H9 (cell line): ENCODE measurements at regions not wholly inside any gene's neighbourhood (a gene's known extent, or its start where the extent isn't known, plus 50 kb on each side); places are given as distances from the start of the nearest gene placed in this dataset.

Source experiments
- DNase-seq: peaks from one replicate; pipeline ENCODE4 v3.0.0-alpha.2; 2017
- H2AFZ ChIP-seq: one replicate; pipeline ENCODE4 v1.6.1; 2013; ENCODE audit warnings: mild to moderate bottlenecking, low read length, control low read depth, moderate library complexity
- H2AK5ac ChIP-seq: 2 replicates; pipeline ENCODE4 v1.6.1; 2013; ENCODE audit warnings: low read length, control low read depth, mixed read lengths; ENCODE audit not compliant: insufficient read length
- H2BK120ac ChIP-seq: one replicate; pipeline ENCODE4 v1.6.1; 2013; ENCODE audit warnings: low read depth, mild to moderate bottlenecking, low read length, control low read depth, inconsistent platforms; ENCODE audit not compliant: poor library complexity, severe bottlenecking
- H2BK12ac ChIP-seq: 2 replicates; pipeline ENCODE4 v1.6.1; 2013; ENCODE audit warnings: low read length, control low read depth, mixed read lengths, low read depth; ENCODE audit not compliant: insufficient read length
- H2BK15ac ChIP-seq: 2 replicates; pipeline ENCODE4 v1.6.1; 2013; ENCODE audit warnings: low read depth, low read length, control low read depth
- H2BK20ac ChIP-seq: one replicate; pipeline ENCODE4 v1.6.1; 2013; ENCODE audit warnings: low read depth, mild to moderate bottlenecking, low read length, control low read depth, inconsistent platforms; ENCODE audit not compliant: poor library complexity, severe bottlenecking
- H2BK5ac ChIP-seq: 2 replicates; pipeline ENCODE4 v1.6.1; 2013; ENCODE audit warnings: low read length, control low read depth, mixed read lengths; ENCODE audit not compliant: insufficient read length
- H3K14ac ChIP-seq: 2 replicates; pipeline ENCODE4 v1.6.1; 2013; ENCODE audit warnings: low read length, control low read depth; ENCODE audit not compliant: insufficient read depth
- H3K18ac ChIP-seq: 2 replicates; pipeline ENCODE4 v1.6.1; 2013; ENCODE audit warnings: low read depth, mild to moderate bottlenecking, mixed read lengths, low read length, control low read depth; ENCODE audit not compliant: insufficient read length
- H3K23ac ChIP-seq: 2 replicates; pipeline ENCODE4 v1.6.1; 2013; ENCODE audit warnings: low read length, control low read depth, mixed read lengths, low read depth; ENCODE audit not compliant: insufficient read length
- H3K23me2 ChIP-seq: 2 replicates; pipeline ENCODE4 v1.6.1; 2013; ENCODE audit warnings: low read depth, mild to moderate bottlenecking, mixed read lengths, low read length, control low read depth; ENCODE audit not compliant: insufficient read length, poor library complexity, severe bottlenecking
- H3K27ac ChIP-seq: 2 replicates; pipeline ENCODE4 v1.5.1; 2013; ENCODE audit warnings: low read length, control low read depth, mixed read lengths, low read depth; ENCODE audit not compliant: insufficient read length
- H3K27me3 ChIP-seq: 2 replicates; pipeline ENCODE4 v1.6.1; 2013; ENCODE audit warnings: low read length, control low read depth, inconsistent platforms; ENCODE audit not compliant: insufficient read depth
- H3K4ac ChIP-seq: 2 replicates; pipeline ENCODE4 v1.6.1; 2013; ENCODE audit warnings: low read depth, mild to moderate bottlenecking, control low read depth, inconsistent platforms, low read length, moderate library complexity
- H3K4me1 ChIP-seq: 2 replicates; pipeline ENCODE4 v1.6.1; 2013; ENCODE audit warnings: low read length, control low read depth, inconsistent platforms; ENCODE audit not compliant: insufficient read depth
- H3K4me2 ChIP-seq: 2 replicates; pipeline ENCODE4 v1.6.1; 2013; ENCODE audit warnings: low read length, control low read depth, mixed read lengths; ENCODE audit not compliant: insufficient read length, insufficient read depth
- H3K56ac ChIP-seq: 2 replicates; pipeline ENCODE4 v1.6.1; 2013; ENCODE audit warnings: low read depth, mild to moderate bottlenecking, mixed read lengths, low read length, control low read depth; ENCODE audit not compliant: insufficient read length
- H3K79me1 ChIP-seq: 2 replicates; pipeline ENCODE4 v1.6.1; 2013; ENCODE audit warnings: low read depth, mild to moderate bottlenecking, moderate library complexity, low read length, control low read depth, inconsistent platforms; ENCODE audit not compliant: insufficient read depth, poor library complexity, severe bottlenecking
- H3K79me2 ChIP-seq: 2 replicates; pipeline ENCODE4 v1.6.1; 2013; ENCODE audit warnings: low read length, control low read depth, inconsistent platforms; ENCODE audit not compliant: insufficient read depth
- H3K9ac ChIP-seq: 2 replicates; pipeline ENCODE4 v1.6.1; 2013; ENCODE audit warnings: low read length, control low read depth, mixed read lengths; ENCODE audit not compliant: insufficient read length; ENCODE audit errors: extremely low read depth
- H3K9me3 ChIP-seq: one replicate; pipeline ENCODE4 v1.6.1; 2013; ENCODE audit warnings: low read depth, low read length, inconsistent platforms; ENCODE audit not compliant: control insufficient read depth
- H3T11ph ChIP-seq: one replicate; pipeline ENCODE4 v1.6.1; 2013; ENCODE audit warnings: mild to moderate bottlenecking, low read length, control low read depth, inconsistent platforms
- H4K20me1 ChIP-seq: one replicate; pipeline ENCODE4 v1.6.1; 2013; ENCODE audit not compliant: control insufficient read depth, insufficient read length, insufficient read depth
- H4K5ac ChIP-seq: 2 replicates; pipeline ENCODE4 v1.6.1; 2013; ENCODE audit warnings: low read depth, mild to moderate bottlenecking, mixed read lengths, low read length, control low read depth; ENCODE audit not compliant: insufficient read length
- H4K8ac ChIP-seq: replicated peaks from 2 replicates; pipeline ENCODE4 v1.6.1; 2013; ENCODE audit warnings: low read length, control low read depth, mixed read lengths, low read depth; ENCODE audit not compliant: insufficient read length
- H4K91ac ChIP-seq: 2 replicates; pipeline ENCODE4 v1.6.1; 2013; ENCODE audit warnings: low read depth, mild to moderate bottlenecking, moderate library complexity, mixed read lengths, low read length, control low read depth; ENCODE audit not compliant: insufficient read length
- H3K27ac Mint-ChIP-seq, 3 experiments: 2 replicates in 2 of 3; 3 replicates in 1 of 3; pipeline ENCODE4 v1.8.0; 2020 to 2021; ENCODE audit warnings: mixed read lengths in 3 of 3, mild to moderate bottlenecking in 1 of 3, moderate library complexity in 1 of 3
- H3K27me3 Mint-ChIP-seq: 2 replicates; pipeline ENCODE4 v1.8.0; 2021; ENCODE audit warnings: low read depth, mild to moderate bottlenecking, moderate library complexity, mixed read lengths
- H3K36me3 Mint-ChIP-seq, 3 experiments: 2 replicates in 2 of 3; 3 replicates in 1 of 3; pipeline ENCODE4 v1.8.0; 2020 to 2021; ENCODE audit warnings: low read depth in 3 of 3, mixed read lengths in 3 of 3; ENCODE audit not compliant: insufficient read depth in 1 of 3
- H3K4me1 Mint-ChIP-seq, 2 experiments: 2 replicates each; pipeline ENCODE4 v1.8.0; 2020; ENCODE audit warnings: mixed read lengths in 2 of 2
- H3K4me3 Mint-ChIP-seq, 2 experiments: 2 replicates in 1 of 2; 3 replicates in 1 of 2; pipeline ENCODE4 v1.8.0; 2020 to 2021; ENCODE audit warnings: mild to moderate bottlenecking in 2 of 2, mixed read lengths in 2 of 2, moderate library complexity in 1 of 2
- H3K9me3 Mint-ChIP-seq, 2 experiments: 2 replicates in 1 of 2; 3 replicates in 1 of 2; pipeline ENCODE4 v1.8.0; 2020; ENCODE audit warnings: mild to moderate bottlenecking in 2 of 2, mixed read lengths in 2 of 2, moderate library complexity in 1 of 2
- WGBS: extraction: QIAGEN DNeasy Blood & Tissue Kit; methylation state at CpG from one replicate; pipeline ENCODE4 v1.1.7; 2013; ENCODE audit warnings: missing lambda C conversion rate, low lambda C conversion rate, mixed read lengths; ENCODE audit not compliant: insufficient read length; ENCODE audit errors: extremely low coverage; 5-methylcytosine and 5-hydroxymethylcytosine counted together
- TF ChIP-seq, protein P1 (sequence below): fragments of 200-600 bp; sonication (generic); conservative IDR thresholded peaks from 3 replicates; pipeline ENCODE4 v1.8.0; 2021; ENCODE audit warnings: antibody characterized with exemption, mild to moderate bottlenecking

DNA sequence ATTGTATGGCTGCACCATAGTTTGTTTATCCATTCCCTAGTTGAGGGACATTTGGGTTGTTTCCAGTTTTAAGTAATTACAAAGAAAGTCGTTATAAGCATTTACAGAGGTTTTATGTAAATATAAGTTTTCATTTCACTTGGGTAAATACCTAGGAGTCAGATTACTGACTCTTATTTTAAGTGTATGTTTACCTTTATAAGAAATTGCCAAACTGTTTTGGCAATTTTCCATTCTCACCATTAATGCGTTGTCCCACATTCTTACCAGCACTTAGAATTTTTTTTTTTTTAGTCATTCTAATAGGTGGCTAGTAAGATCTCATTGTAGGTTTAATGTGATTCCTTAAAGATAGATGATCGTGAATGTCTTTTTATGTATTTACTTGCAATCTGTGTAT lies 121.5 kb upstream of the NR3C2 start:
- no peaks in the 10 kb centered on the region for H3K79me2 ChIP-seq
- H2BK120ac ChIP-seq = no peak overlapping the region
- no peak overlapping the region for H3K27ac Mint-ChIP-seq
- no peak overlapping the region for H4K5ac ChIP-seq
- H3K27ac ChIP-seq = no peak overlapping the region
- no peak for DNase-seq
- H2AK5ac ChIP-seq = no peak overlapping the region
- H3T11ph ChIP-seq = no peak overlapping the region
- H3K4ac ChIP-seq = no peak overlapping the region
- H3K9me3 Mint-ChIP-seq = no peaks in the 10 kb centered on the region; a peak in 1 of 5 replicates
- no peak overlapping the region for H2AFZ ChIP-seq
- no peak overlapping the region for H2BK20ac ChIP-seq
- no peak overlapping the region for H4K8ac ChIP-seq
- no peaks in the 10 kb centered on the region for H3K27me3 ChIP-seq
- no peaks in the 10 kb centered on the region for H3K23me2 ChIP-seq
- no peak overlapping the region for H4K91ac ChIP-seq
- H3K56ac ChIP-seq = no peak overlapping the region
- no peak overlapping the region for H3K14ac ChIP-seq
- TF ChIP-seq, protein P1, sequence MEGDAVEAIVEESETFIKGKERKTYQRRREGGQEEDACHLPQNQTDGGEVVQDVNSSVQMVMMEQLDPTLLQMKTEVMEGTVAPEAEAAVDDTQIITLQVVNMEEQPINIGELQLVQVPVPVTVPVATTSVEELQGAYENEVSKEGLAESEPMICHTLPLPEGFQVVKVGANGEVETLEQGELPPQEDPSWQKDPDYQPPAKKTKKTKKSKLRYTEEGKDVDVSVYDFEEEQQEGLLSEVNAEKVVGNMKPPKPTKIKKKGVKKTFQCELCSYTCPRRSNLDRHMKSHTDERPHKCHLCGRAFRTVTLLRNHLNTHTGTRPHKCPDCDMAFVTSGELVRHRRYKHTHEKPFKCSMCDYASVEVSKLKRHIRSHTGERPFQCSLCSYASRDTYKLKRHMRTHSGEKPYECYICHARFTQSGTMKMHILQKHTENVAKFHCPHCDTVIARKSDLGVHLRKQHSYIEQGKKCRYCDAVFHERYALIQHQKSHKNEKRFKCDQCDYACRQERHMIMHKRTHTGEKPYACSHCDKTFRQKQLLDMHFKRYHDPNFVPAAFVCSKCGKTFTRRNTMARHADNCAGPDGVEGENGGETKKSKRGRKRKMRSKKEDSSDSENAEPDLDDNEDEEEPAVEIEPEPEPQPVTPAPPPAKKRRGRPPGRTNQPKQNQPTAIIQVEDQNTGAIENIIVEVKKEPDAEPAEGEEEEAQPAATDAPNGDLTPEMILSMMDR = no peak
- no peak overlapping the region for H3K9ac ChIP-seq
- H4K20me1 ChIP-seq = no peaks in the 10 kb centered on the region
- no peak overlapping the region for H3K23ac ChIP-seq
- no peak overlapping the region for H2BK5ac ChIP-seq
- no peak overlapping the region for H3K18ac ChIP-seq
- H3K36me3 Mint-ChIP-seq = no peaks in the 10 kb centered on the region
- H3K4me1 ChIP-seq = no peaks in the 10 kb centered on the region
- H3K9me3 ChIP-seq = no peaks in the 10 kb centered on the region
- no peaks in the 10 kb centered on the region for H3K4me1 Mint-ChIP-seq
- no peak overlapping the region for H2BK15ac ChIP-seq
- no peaks in the 10 kb centered on the region for H3K27me3 Mint-ChIP-seq
- H3K79me1 ChIP-seq = no peaks in the 10 kb centered on the region
- no peak overlapping the region for H3K4me3 Mint-ChIP-seq
- H3K4me2 ChIP-seq = no peak overlapping the region
- H2BK12ac ChIP-seq = no peak overlapping the region
- no CpG with 5 or more reads among the region's 3 CpGs for WGBS
